CD8-positive, alpha-beta memory T cell (primary cell): ENCODE measurements at regions not wholly inside any gene's neighbourhood (a gene's known extent, or its start where the extent isn't known, plus 50 kb on each side); places are given as distances from the start of the nearest gene placed in this dataset.
"Not testable (repeated sequence)": the region's sequence is repeated elsewhere in the genome, so short reads cannot be mapped to it uniquely, and the experiment has no call there.

Experiments used
- CTCF ChIA-PET: fragments of 350-600 bp; sonication (Branson Sonifier 250); formaldehyde crosslinking; loops from one replicate; lab custom pipeline; 2021; ENCODE audit warnings: antibody characterized with exemption; lab: Charles Lee
- POLR2A ChIA-PET: fragments of 350-600 bp; sonication (Branson Sonifier 250); formaldehyde crosslinking; loops from one replicate; lab custom pipeline; 2021; ENCODE audit warnings: antibody characterized with exemption; lab: Charles Lee
- DNase-seq, 5 donors: peaks; one replicate each; pipeline versions ENCODE4 v3.0.0 to v3.0.0-alpha.2; 2020 to 2022; ENCODE audit warnings: mixed read lengths in 1 of 5
- H3K27ac ChIP-seq: one replicate; pipeline ENCODE4 v1.7.0; 2013; ENCODE audit warnings: low read depth, mild to moderate bottlenecking, low read length, moderate library complexity
- H3K27me3 ChIP-seq: 2 replicates; pipeline ENCODE4 v1.7.0; 2013; ENCODE audit warnings: low read length, mild to moderate bottlenecking; ENCODE audit not compliant: insufficient read depth, poor library complexity, severe bottlenecking
- H3K36me3 ChIP-seq: 2 replicates; pipeline ENCODE4 v1.7.0; 2013; ENCODE audit warnings: mild to moderate bottlenecking, low read length, moderate library complexity; ENCODE audit not compliant: insufficient read depth
- H3K4me1 ChIP-seq: 2 replicates; pipeline ENCODE4 v1.7.0; 2013; ENCODE audit warnings: mild to moderate bottlenecking, low read length, moderate library complexity; ENCODE audit not compliant: insufficient read depth
- H3K4me3 ChIP-seq: 2 replicates; pipeline ENCODE4 v1.7.0; 2013; ENCODE audit warnings: mild to moderate bottlenecking, low read length
- H3K9me3 ChIP-seq: 2 replicates; pipeline ENCODE4 v1.7.0; 2013; ENCODE audit warnings: mild to moderate bottlenecking, low read length
- H3K27ac Mint-ChIP-seq, 8 donors: one replicate each; pipeline ENCODE4 v1.8.0; 2020 to 2021; ENCODE audit warnings: mixed read lengths in 8 of 8, mild to moderate bottlenecking in 6 of 8, inconsistent platforms in 3 of 8, moderate library complexity in 3 of 8
- H3K27me3 Mint-ChIP-seq, 2 donors: one replicate each; pipeline ENCODE4 v1.8.0; 2020 to 2021; ENCODE audit warnings: mixed read lengths in 2 of 2, mild to moderate bottlenecking in 1 of 2, moderate library complexity in 1 of 2
- H3K36me3 Mint-ChIP-seq, 3 donors: one replicate each; pipeline ENCODE4 v1.8.0; 2020 to 2021; ENCODE audit warnings: mixed read lengths in 3 of 3, inconsistent platforms in 1 of 3, mild to moderate bottlenecking in 1 of 3
- H3K4me1 Mint-ChIP-seq, 3 donors: one replicate each; pipeline ENCODE4 v1.8.0; 2020 to 2021; ENCODE audit warnings: mixed read lengths in 3 of 3, inconsistent platforms in 1 of 3, mild to moderate bottlenecking in 1 of 3
- H3K4me3 Mint-ChIP-seq, 7 donors: one replicate each; pipeline ENCODE4 v1.8.0; 2020 to 2021; ENCODE audit warnings: mixed read lengths in 7 of 7, mild to moderate bottlenecking in 6 of 7, moderate library complexity in 4 of 7, inconsistent platforms in 2 of 7
- H3K9me3 Mint-ChIP-seq, 5 donors: one replicate each; pipeline ENCODE4 v1.8.0; 2020 to 2022; ENCODE audit warnings: mixed read lengths in 5 of 5, mild to moderate bottlenecking in 3 of 5, moderate library complexity in 2 of 5, inconsistent platforms in 1 of 5

- Mint-ChIP-seq H3K36me3 (no peaks in the 10 kb centered on the region), H3K27ac (no peak overlapping the region), H3K4me3 (no peak overlapping the region), H3K27me3 (no peaks in the 10 kb centered on the region), H3K9me3 (peaks cover 3 to 12% (median 9%) of the 10 kb centered on the region in 5 donors), H3K4me1 (no peaks in the 10 kb centered on the region)
- DNase-seq, result no peak
- no peaks in the 10 kb centered on the region for H3K27me3 ChIP-seq
- H3K4me3 ChIP-seq, result no peak overlapping the region
- no peaks in the 10 kb centered on the region for H3K4me1 ChIP-seq
- H3K36me3 ChIP-seq, result no peaks in the 10 kb centered on the region
- CTCF ChIA-PET, result no interaction called here
- no peak overlapping the region for H3K27ac ChIP-seq
- POLR2A ChIA-PET, result no interaction called here
- H3K9me3 ChIP-seq, result no peaks in the 10 kb centered on the region
Observed at GRCh38 chr10:20552382-20552781, 344.7 kb downstream of the NEBL start.

GRCh38 chr10:20551761-20552160 is 345.4 kb downstream of the NEBL start:
- H3K4me3 ChIP-seq, result no peak overlapping the region
- ChIA-PET CTCF (no interaction called here), POLR2A (no interaction called here)
- H3K27ac Mint-ChIP-seq, result no peak overlapping the region
- no peaks in the 10 kb centered on the region for H3K27me3 ChIP-seq
- no peaks in the 10 kb centered on the region for H3K36me3 ChIP-seq
- H3K4me1 Mint-ChIP-seq, result no peaks in the 10 kb centered on the region
- H3K4me3 Mint-ChIP-seq, result no peak overlapping the region
- H3K9me3 Mint-ChIP-seq, result peaks cover 3 to 10% (median 7%) of the 10 kb centered on the region in 5 donors
- no peaks in the 10 kb centered on the region for H3K9me3 ChIP-seq
- DNase-seq, result no peak
- H3K27ac ChIP-seq, result no peak overlapping the region
- H3K36me3 Mint-ChIP-seq, result no peaks in the 10 kb centered on the region
- no peaks in the 10 kb centered on the region for H3K4me1 ChIP-seq
- H3K27me3 Mint-ChIP-seq, result no peaks in the 10 kb centered on the region

GRCh38 chr10:20535897-20536881 is 360.9 kb downstream of the NEBL start:
- CTCF ChIA-PET, result no interaction called here
- POLR2A ChIA-PET, result no interaction called here
- no peaks in the 10 kb centered on the region for H3K27me3 ChIP-seq

GRCh38 chr10:20531241-20531883 is 365.7 kb downstream of the NEBL start:
- H3K4me3 Mint-ChIP-seq, POLR2A ChIA-PET, H3K4me1 ChIP-seq, H3K27ac Mint-ChIP-seq, H3K27ac ChIP-seq, H3K36me3 ChIP-seq, H3K4me3 ChIP-seq, CTCF ChIA-PET, H3K9me3 ChIP-seq, H3K27me3 Mint-ChIP-seq, H3K27me3 ChIP-seq, H3K36me3 Mint-ChIP-seq, DNase-seq, H3K4me1 Mint-ChIP-seq: not testable (repeated sequence)
- peaks cover 6 to 25% (median 14%) of the 10 kb centered on the region in 5 donors for H3K9me3 Mint-ChIP-seq

More at GRCh38 chr10:20535897-20536881, 360.9 kb downstream of the NEBL start:
- Mint-ChIP-seq H3K9me3 (peaks cover 1 to 15% (median 11%) of the 10 kb centered on the region in 5 donors), H3K36me3 (no peaks in the 10 kb centered on the region), H3K27me3 (no peaks in the 10 kb centered on the region), H3K4me3 (no peak overlapping the region), H3K27ac (no peak overlapping the region), H3K4me1 (no peaks in the 10 kb centered on the region)
- H3K36me3 ChIP-seq, result no peaks in the 10 kb centered on the region
- DNase-seq, result no peak
- H3K4me1 ChIP-seq, result no peaks in the 10 kb centered on the region
- H3K9me3 ChIP-seq, result no peaks in the 10 kb centered on the region
- H3K27ac ChIP-seq, result no peak overlapping the region
- no peak overlapping the region for H3K4me3 ChIP-seq

GRCh38 chr10:20521186-20521585 is 375.9 kb downstream of the NEBL start:
- Histone ChIP-seq H3K4me1 (no peaks in the 10 kb centered on the region), H3K4me3 (no peak overlapping the region), H3K9me3 (no peaks in the 10 kb centered on the region), H3K27me3 (no peaks in the 10 kb centered on the region), H3K27ac (no peak overlapping the region), H3K36me3 (no peaks in the 10 kb centered on the region)
- H3K4me1 Mint-ChIP-seq, result no peaks in the 10 kb centered on the region
- POLR2A ChIA-PET, result no interaction called here
- no peaks in the 10 kb centered on the region for H3K27me3 Mint-ChIP-seq
- CTCF ChIA-PET, result no interaction called here
- no peak for DNase-seq
- H3K4me3 Mint-ChIP-seq, result no peak overlapping the region
- no peak overlapping the region for H3K27ac Mint-ChIP-seq
- H3K36me3 Mint-ChIP-seq, result no peaks in the 10 kb centered on the region
- H3K9me3 Mint-ChIP-seq, result peaks cover 3 to 14% (median 10%) of the 10 kb centered on the region in 5 donors

- Histone ChIP-seq H3K9me3 (no peaks in the 10 kb centered on the region), H3K27ac (no peak overlapping the region), H3K4me3 (no peak overlapping the region), H3K4me1 (no peaks in the 10 kb centered on the region), H3K36me3 (no peaks in the 10 kb centered on the region), H3K27me3 (no peaks in the 10 kb centered on the region)
- POLR2A ChIA-PET, result no interaction called here
- Mint-ChIP-seq H3K27ac (no peak overlapping the region), H3K27me3 (no peaks in the 10 kb centered on the region), H3K9me3 (peaks cover 0 to 16% (median 10%) of the 10 kb centered on the region in 5 donors), H3K4me1 (no peaks in the 10 kb centered on the region), H3K4me3 (no peak overlapping the region), H3K36me3 (no peaks in the 10 kb centered on the region)
- no peak for DNase-seq
- CTCF ChIA-PET, result no interaction called here
Observed at GRCh38 chr10:20515654-20516053, 381.5 kb downstream of the NEBL start.

GRCh38 chr10:20512631-20513030 is 384.5 kb downstream of the NEBL start:
- no peaks in the 10 kb centered on the region for H3K27me3 Mint-ChIP-seq
- Histone ChIP-seq H3K27ac (no peak overlapping the region), H3K4me1 (no peaks in the 10 kb centered on the region), H3K36me3 (no peaks in the 10 kb centered on the region), H3K4me3 (no peak overlapping the region), H3K27me3 (no peaks in the 10 kb centered on the region), H3K9me3 (no peaks in the 10 kb centered on the region)
- no peaks in the 10 kb centered on the region for H3K4me1 Mint-ChIP-seq
- no peak overlapping the region for H3K4me3 Mint-ChIP-seq
- no peak for DNase-seq
- POLR2A ChIA-PET, result no interaction called here
- CTCF ChIA-PET, result no interaction called here
- no peaks in the 10 kb centered on the region for H3K36me3 Mint-ChIP-seq
- H3K9me3 Mint-ChIP-seq, result peaks cover 2 to 18% (median 7%) of the 10 kb centered on the region in 5 donors
- no peak overlapping the region for H3K27ac Mint-ChIP-seq

- no peaks in the 10 kb centered on the region for H3K36me3 Mint-ChIP-seq
- POLR2A ChIA-PET, result no interaction called here
- no peak for DNase-seq
Observed at GRCh38 chr10:20508921-20509320, 388.2 kb downstream of the NEBL start.

More at GRCh38 chr10:20508921-20509320, 388.2 kb downstream of the NEBL start:
- Mint-ChIP-seq H3K4me3 (no peak overlapping the region), H3K9me3 (peaks cover 2 to 17% (median 7%) of the 10 kb centered on the region in 5 donors), H3K4me1 (no peaks in the 10 kb centered on the region), H3K27ac (no peak overlapping the region), H3K27me3 (no peaks in the 10 kb centered on the region)
- Histone ChIP-seq H3K36me3 (no peaks in the 10 kb centered on the region), H3K4me1 (no peaks in the 10 kb centered on the region), H3K27ac (no peak overlapping the region), H3K27me3 (no peaks in the 10 kb centered on the region), H3K9me3 (no peaks in the 10 kb centered on the region), H3K4me3 (no peak overlapping the region)
- CTCF ChIA-PET, result no interaction called here
